Smooth muscle cell (in vitro differentiated cells): ENCODE measurements at regions not wholly inside any gene's neighbourhood (a gene's known extent, or its start where the extent isn't known, plus 50 kb on each side); places are given as distances from the start of the nearest gene placed in this dataset.

Experiments used
- DNase-seq: peaks from one replicate; lab custom pipeline; 2025; ENCODE audit not compliant: unreplicated experiment; lab: John Stamatoyannopoulos, UW
- H2AFZ ChIP-seq: fragments of 200-600 bp; sonication (generic); 2 replicates; pipeline ENCODE4 v1.6.0; 2016; ENCODE audit warnings: antibody characterized with exemption, low read depth, mild to moderate bottlenecking
- H3F3A ChIP-seq: fragments of 200-600 bp; sonication (generic); 2 replicates; pipeline ENCODE4 v1.6.0; 2017; ENCODE audit warnings: antibody characterized with exemption, low read depth
- H3K27ac ChIP-seq: fragments of 200-600 bp; sonication (generic); 2 replicates; pipeline ENCODE4 v1.5.1; 2016; ENCODE audit warnings: low read depth, mild to moderate bottlenecking
- H3K27me3 ChIP-seq: fragments of 200-600 bp; sonication (generic); 2 replicates; pipeline ENCODE4 v1.6.1; 2016; ENCODE audit warnings: low read depth, mild to moderate bottlenecking
- H3K36me3 ChIP-seq: fragments of 200-600 bp; sonication (generic); 2 replicates; pipeline ENCODE4 v1.5.1; 2016; ENCODE audit warnings: low read depth
- H3K4me1 ChIP-seq: fragments of 200-600 bp; sonication (generic); 2 replicates; pipeline ENCODE4 v1.5.1; 2016; ENCODE audit warnings: low read depth
- H3K4me2 ChIP-seq: fragments of 200-600 bp; sonication (generic); 2 replicates; pipeline ENCODE4 v1.6.0; 2016; ENCODE audit warnings: mild to moderate bottlenecking
- H3K4me3 ChIP-seq: fragments of 200-600 bp; sonication (generic); 2 replicates; pipeline ENCODE4 v1.5.1; 2016; ENCODE audit warnings: mild to moderate bottlenecking
- H3K79me2 ChIP-seq: fragments of 200-600 bp; sonication (generic); 2 replicates; pipeline ENCODE4 v1.6.0; 2016; ENCODE audit warnings: low read depth, mild to moderate bottlenecking
- H3K9ac ChIP-seq: fragments of 200-600 bp; sonication (generic); 2 replicates; pipeline ENCODE4 v1.6.0; 2016; ENCODE audit warnings: low read depth
- H3K9me3 ChIP-seq: fragments of 200-600 bp; sonication (generic); replicated peaks from 2 replicates; pipeline ENCODE4 v1.5.1; 2016; ENCODE audit warnings: low read depth
- H4K20me1 ChIP-seq: fragments of 200-600 bp; sonication (generic); 2 replicates; pipeline ENCODE4 v1.6.0; 2016; ENCODE audit warnings: low read depth
- WGBS: methylation state at CpG from one replicate; pipeline ENCODE4 v1.1.7; 2016; ENCODE audit warnings: low lambda C conversion rate; 5-methylcytosine and 5-hydroxymethylcytosine counted together
- TF ChIP-seq, protein P1 (sequence below): fragments of 200-600 bp; sonication (generic); IDR thresholded peaks from 2 replicates; pipeline ENCODE4 v1.5.1; 2017; ENCODE audit warnings: borderline replicate concordance, mild to moderate bottlenecking, antibody characterized with exemption; ENCODE audit not compliant: insufficient read depth, poor library complexity, severe bottlenecking

DNA sequence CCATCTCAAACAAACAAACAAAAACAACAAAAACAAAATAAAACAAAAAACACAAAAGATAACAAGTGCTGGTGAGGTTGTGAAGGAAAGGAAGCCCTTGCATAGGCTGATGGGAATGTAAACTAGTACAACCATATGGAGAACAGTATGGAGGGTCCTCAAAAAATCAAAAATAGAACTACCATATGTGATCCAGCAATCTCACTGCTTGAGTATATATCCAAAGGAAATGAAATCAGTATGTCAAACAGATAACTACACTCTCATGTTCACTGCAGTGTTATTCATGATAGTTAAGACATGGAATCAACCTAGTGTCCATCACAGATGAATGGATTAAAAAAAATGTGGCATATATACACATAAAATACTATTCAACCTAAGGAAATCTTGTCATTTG, 395.7 kb upstream of the SLC24A2 start:
- DNase-seq, result no peak
- Histone ChIP-seq H2AFZ (no peak overlapping the region), H3K9ac (no peak overlapping the region), H3K36me3 (no peaks in the 10 kb centered on the region), H3K4me2 (no peak overlapping the region), H4K20me1 (no peaks in the 10 kb centered on the region), H3K4me3 (no peak overlapping the region), H3K4me1 (peaks cover 8% of the 10 kb centered on the region), H3K79me2 (no peaks in the 10 kb centered on the region), H3K9me3 (no peaks in the 10 kb centered on the region), H3F3A (no peaks in the 10 kb centered on the region), H3K27me3 (no peaks in the 10 kb centered on the region), H3K27ac (no peak overlapping the region)
- TF ChIP-seq, protein P1, sequence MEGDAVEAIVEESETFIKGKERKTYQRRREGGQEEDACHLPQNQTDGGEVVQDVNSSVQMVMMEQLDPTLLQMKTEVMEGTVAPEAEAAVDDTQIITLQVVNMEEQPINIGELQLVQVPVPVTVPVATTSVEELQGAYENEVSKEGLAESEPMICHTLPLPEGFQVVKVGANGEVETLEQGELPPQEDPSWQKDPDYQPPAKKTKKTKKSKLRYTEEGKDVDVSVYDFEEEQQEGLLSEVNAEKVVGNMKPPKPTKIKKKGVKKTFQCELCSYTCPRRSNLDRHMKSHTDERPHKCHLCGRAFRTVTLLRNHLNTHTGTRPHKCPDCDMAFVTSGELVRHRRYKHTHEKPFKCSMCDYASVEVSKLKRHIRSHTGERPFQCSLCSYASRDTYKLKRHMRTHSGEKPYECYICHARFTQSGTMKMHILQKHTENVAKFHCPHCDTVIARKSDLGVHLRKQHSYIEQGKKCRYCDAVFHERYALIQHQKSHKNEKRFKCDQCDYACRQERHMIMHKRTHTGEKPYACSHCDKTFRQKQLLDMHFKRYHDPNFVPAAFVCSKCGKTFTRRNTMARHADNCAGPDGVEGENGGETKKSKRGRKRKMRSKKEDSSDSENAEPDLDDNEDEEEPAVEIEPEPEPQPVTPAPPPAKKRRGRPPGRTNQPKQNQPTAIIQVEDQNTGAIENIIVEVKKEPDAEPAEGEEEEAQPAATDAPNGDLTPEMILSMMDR, result no peak

DNA sequence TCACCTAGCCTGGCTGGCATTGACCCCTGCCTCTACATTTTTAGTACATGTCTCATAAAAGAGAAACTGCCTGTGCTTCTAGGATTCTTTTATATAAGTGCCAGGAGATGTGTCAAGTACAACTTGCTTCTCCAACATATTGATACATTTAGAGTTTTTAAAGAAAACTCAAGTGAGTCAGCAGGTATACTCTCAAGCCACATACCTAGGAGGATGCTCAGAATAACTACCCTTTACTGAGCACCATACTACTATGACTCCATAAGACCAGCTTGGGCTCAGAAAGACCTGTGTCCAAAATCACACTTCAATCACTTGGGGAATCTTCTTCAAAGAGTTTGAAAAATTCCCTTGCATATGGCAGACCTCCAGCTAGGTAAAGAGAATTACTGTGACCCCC, 389.8 kb upstream of the SLC24A2 start:
- TF ChIP-seq, protein P1, result no peak

DNA sequence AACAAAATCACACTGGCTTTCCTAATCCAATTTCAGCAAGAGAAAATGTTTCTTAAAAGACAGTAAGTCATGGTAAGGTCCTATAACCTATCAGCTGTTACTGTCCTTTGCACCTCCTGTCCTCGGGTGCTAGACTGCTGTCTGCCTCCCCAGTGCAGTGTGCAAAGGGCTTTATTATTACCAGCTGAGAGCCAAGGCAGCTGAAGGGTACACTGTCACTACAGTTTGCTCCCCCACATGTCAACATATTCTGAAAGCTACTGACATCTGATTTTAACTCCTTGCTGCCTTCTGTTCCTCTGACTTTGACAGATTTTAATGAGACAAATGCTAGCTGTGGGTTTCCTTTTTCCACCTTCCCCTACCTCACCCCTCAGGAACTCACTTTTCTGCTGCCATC, 389.4 kb upstream of the SLC24A2 start:
- no peaks in the 10 kb centered on the region for H3K4me1 ChIP-seq

More for the DNA sequence above, 389.8 kb upstream of the SLC24A2 start:
- Histone ChIP-seq H3K4me3 (no peak overlapping the region), H4K20me1 (no peaks in the 10 kb centered on the region), H3K4me2 (no peak overlapping the region), H3K79me2 (no peaks in the 10 kb centered on the region), H3K27ac (no peak overlapping the region), H3K4me1 (no peaks in the 10 kb centered on the region), H3K9ac (no peak overlapping the region), H2AFZ (no peak overlapping the region), H3K36me3 (no peaks in the 10 kb centered on the region), H3F3A (no peaks in the 10 kb centered on the region), H3K27me3 (no peaks in the 10 kb centered on the region), H3K9me3 (no peaks in the 10 kb centered on the region)
- DNase-seq, result no peak

DNA sequence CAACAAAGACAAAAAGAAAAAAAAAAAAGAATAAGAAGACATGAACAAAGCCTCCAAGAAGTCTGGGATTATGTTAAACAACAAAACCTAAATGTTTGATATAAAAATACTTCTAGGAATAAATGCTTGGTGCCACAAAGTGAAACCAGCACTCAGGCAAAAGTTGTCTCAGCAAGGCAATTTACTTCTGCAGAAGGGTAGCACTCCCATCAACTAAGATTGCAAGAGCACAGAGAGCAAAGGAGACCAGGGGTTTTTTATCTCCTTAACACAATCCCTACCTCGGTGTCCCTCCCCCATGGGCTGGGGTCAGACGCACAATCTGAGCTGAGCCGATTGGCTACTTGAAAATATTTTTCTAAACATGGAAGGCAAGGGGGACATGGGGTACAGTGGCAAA, 381.3 kb upstream of the SLC24A2 start:
- Histone ChIP-seq H4K20me1 (no peaks in the 10 kb centered on the region), H3K4me3 (no peak overlapping the region), H2AFZ (no peak overlapping the region), H3K27ac (no peak overlapping the region), H3K4me1 (no peaks in the 10 kb centered on the region), H3K9ac (no peak overlapping the region), H3K4me2 (no peak overlapping the region), H3K79me2 (no peaks in the 10 kb centered on the region), H3K36me3 (no peaks in the 10 kb centered on the region), H3K9me3 (no peaks in the 10 kb centered on the region), H3K27me3 (no peaks in the 10 kb centered on the region), H3F3A (no peaks in the 10 kb centered on the region)
- TF ChIP-seq, protein P1, result no peak
- DNase-seq, result no peak
- WGBS, result 94% methylated on average over 3 of the region's 3 CpGs

More for the DNA sequence above, 389.4 kb upstream of the SLC24A2 start:
- H3K9ac ChIP-seq, result no peak overlapping the region
- WGBS, result 81% methylated on average over 1 of the region's 1 CpG
- no peak overlapping the region for H3K27ac ChIP-seq
- TF ChIP-seq, protein P1, result no peak
- H2AFZ ChIP-seq, result no peak overlapping the region
- H4K20me1 ChIP-seq, result no peaks in the 10 kb centered on the region
- no peaks in the 10 kb centered on the region for H3K27me3 ChIP-seq
- H3K36me3 ChIP-seq, result no peaks in the 10 kb centered on the region
- no peaks in the 10 kb centered on the region for H3K9me3 ChIP-seq
- H3K79me2 ChIP-seq, result no peaks in the 10 kb centered on the region
- no peak overlapping the region for H3K4me3 ChIP-seq
- no peak overlapping the region for H3K4me2 ChIP-seq
- DNase-seq, result no peak
- H3F3A ChIP-seq, result no peaks in the 10 kb centered on the region
